K562 (cell line): ENCODE measurements at regions not wholly inside any gene's neighbourhood (a gene's known extent, or its start where the extent isn't known, plus 50 kb on each side); places are given as distances from the start of the nearest gene placed in this dataset.

Source experiments
- ATAC-seq: fragments of 200-7000 bp; cut with Tn5 transposase; 3 replicates; pipeline ENCODE4 v1.9.1; 2020; ENCODE audit warnings: moderate library complexity
- BruUV-seq: library from RNA; stranded (reverse); fragments of 400-500 nt; replicated peaks from 2 replicates; lab custom pipeline; 2021; lab: Mats Ljungman, UMichigan
- CTCF ChIA-PET: fragments of 300-600 bp; formaldehyde crosslinking; extraction: SDS; loops from one replicate; lab custom pipeline; 2021; ENCODE audit warnings: low intra/inter-chr PET ratio; lab: Yijun Ruan, JAX
- POLR2A ChIA-PET: fragments of 300-600, 350-650 bp; sonication (Branson Sonifier 250); formaldehyde crosslinking; extraction: SDS; loops from one replicate; lab custom pipeline; 2021; ENCODE audit warnings: antibody characterized with exemption, inconsistent platforms; lab: Yijun Ruan, JAX
- DNase-seq, 4 experiments: peaks; one replicate each; pipeline versions ENCODE4 v3.0.0 to v3.0.0-alpha.2; 2011 to 2018; ENCODE audit warnings: low spot score in 3 of 4, mixed read lengths in 3 of 4; ENCODE audit errors: extremely low read depth in 1 of 4
- FAIRE-seq: peaks from 2 replicates; lab custom pipeline; 2011; peaks lifted over from hg19 to GRCh38; lab: Jason Lieb, UNC
- H2AFZ ChIP-seq: 2 replicates; pipeline ENCODE4 v1.6.0; 2011; ENCODE audit warnings: low read depth, low read length, control low read depth, inconsistent platforms
- H3K27ac ChIP-seq: fragments of 200-600 bp; 3 replicates; pipeline ENCODE4 v1.8.0; 2011; ENCODE audit warnings: low read depth, mild to moderate bottlenecking, control low read depth, inconsistent platforms, low read length, moderate library complexity, mixed read lengths; ENCODE audit errors: extremely low read depth
- H3K27me3 ChIP-seq, 2 experiments: fragments of 300-600 bp in 1 of 2; 2 replicates in 1 of 2; 3 replicates in 1 of 2; pipeline versions ENCODE4 v1.6.0 to v1.8.0; 2011; ENCODE audit warnings: inconsistent platforms in 2 of 2, low read length in 2 of 2, mild to moderate bottlenecking in 1 of 2, mixed read lengths in 1 of 2, moderate library complexity in 1 of 2; ENCODE audit not compliant: control insufficient read depth in 2 of 2, insufficient read depth in 2 of 2
- H3K36me3 ChIP-seq: fragments of 300-600 bp; 3 replicates; pipeline ENCODE4 v1.8.0; 2011; ENCODE audit warnings: mild to moderate bottlenecking, low read length, inconsistent platforms; ENCODE audit not compliant: control insufficient read depth, insufficient read depth
- H3K4me1 ChIP-seq, 2 experiments: fragments of 200-600 bp in 1 of 2; replicated peaks in 1 of 2; 2 replicates in 1 of 2; 3 replicates in 1 of 2; pipeline versions ENCODE4 v1.5.1 to v1.8.0; 2011; ENCODE audit warnings: inconsistent platforms in 2 of 2, low read length in 2 of 2, mild to moderate bottlenecking in 1 of 2, mixed read lengths in 1 of 2, moderate library complexity in 1 of 2; ENCODE audit not compliant: control insufficient read depth in 2 of 2, insufficient read depth in 2 of 2
- H3K4me2 ChIP-seq: 2 replicates; pipeline ENCODE4 v1.6.1; 2011; ENCODE audit warnings: low read length, control low read depth, inconsistent platforms, mixed read lengths; ENCODE audit not compliant: insufficient read depth
- H3K4me3 ChIP-seq: fragments of 200-600 bp; sonication (generic), shearing (Covaris generic); 2 replicates; pipeline ENCODE4 v1.5.1; 2016; ENCODE audit warnings: control low read depth, inconsistent platforms
- H3K79me2 ChIP-seq: fragments of 200-600 bp; 3 replicates; pipeline ENCODE4 v1.8.0; 2011; ENCODE audit warnings: low read length, inconsistent platforms; ENCODE audit not compliant: control insufficient read depth, insufficient read depth
- H3K9ac ChIP-seq, 2 experiments: 2 replicates each; pipeline versions ENCODE4 v1.6.0 to v1.6.1; 2011; ENCODE audit warnings: low read depth in 2 of 2, low read length in 2 of 2, control low read depth in 1 of 2, inconsistent platforms in 1 of 2, mild to moderate bottlenecking in 1 of 2, mixed read lengths in 1 of 2; ENCODE audit not compliant: insufficient read depth in 1 of 2
- H3K9me1 ChIP-seq: one replicate; pipeline ENCODE4 v1.6.0; 2011; ENCODE audit warnings: inconsistent platforms, mild to moderate bottlenecking, low read length, moderate library complexity; ENCODE audit not compliant: control insufficient read depth, insufficient read depth
- H3K9me3 ChIP-seq: replicated peaks from 2 replicates; pipeline ENCODE4 v1.5.1; 2011; ENCODE audit warnings: low read depth, low read length, inconsistent platforms; ENCODE audit not compliant: control insufficient read depth, insufficient read depth
- H4K20me1 ChIP-seq: replicated peaks from 2 replicates; pipeline ENCODE4 v1.6.1; 2011; ENCODE audit warnings: low read length, inconsistent platforms, mixed read lengths; ENCODE audit not compliant: control insufficient read depth, insufficient read depth
- ZC3H4 ChIP-seq: sonication (generic); formaldehyde crosslinking; IDR thresholded peaks from 2 replicates; pipeline ENCODE4 v1.9.0; 2021; ENCODE audit warnings: missing genetic modification reagents, borderline replicate concordance
- ZNF121 ChIP-seq: sonication (generic); formaldehyde crosslinking; conservative IDR thresholded peaks from 2 replicates; pipeline ENCODE4 v1.8.0; 2022; ENCODE audit warnings: missing genetic modification reagents
- WGBS: fragments of 100-300 bp; shearing (Covaris generic); methylation state at CpG from one replicate; pipeline ENCODE4 v1.1.6; 2016; ENCODE audit warnings: low coverage, mixed read lengths; ENCODE audit not compliant: insufficient coverage; ENCODE audit errors: missing lambda C conversion rate; 5-methylcytosine and 5-hydroxymethylcytosine counted together
- in situ Hi-C: fragments of 300-500 bp; cut with MboI; formaldehyde crosslinking; loops from 4 replicates; pipeline ENCODE4 v1.15.0; 2018; ENCODE audit warnings: inconsistent platforms, mixed read lengths
- intact Hi-C: fragments of 100-400 bp; cut with micrococcal nuclease; formaldehyde crosslinking; loops from 2 replicates; pipeline ENCODE4 v1.14.2; 2022
- TF ChIP-seq, protein P1 (sequence below), 2 experiments: IDR thresholded peaks in 1 of 2; conservative IDR thresholded peaks in 1 of 2; 2 replicates each; pipeline ENCODE4 v1.6.1; 2016; ENCODE audit warnings: low read depth in 2 of 2, mild to moderate bottlenecking in 1 of 2, missing compliant biosample characterization in 1 of 2, missing genetic modification characterization in 1 of 2, moderate library complexity in 1 of 2
- TF ChIP-seq, protein P2 (sequence below): fragments of 250-450 bp; sonication (Bioruptor Pico); IDR thresholded peaks from 2 replicates; pipeline ENCODE4 v1.8.0; 2021; ENCODE audit warnings: borderline replicate concordance, mild to moderate bottlenecking, moderate library complexity; ENCODE audit not compliant: poor library complexity, severe bottlenecking

DNA sequence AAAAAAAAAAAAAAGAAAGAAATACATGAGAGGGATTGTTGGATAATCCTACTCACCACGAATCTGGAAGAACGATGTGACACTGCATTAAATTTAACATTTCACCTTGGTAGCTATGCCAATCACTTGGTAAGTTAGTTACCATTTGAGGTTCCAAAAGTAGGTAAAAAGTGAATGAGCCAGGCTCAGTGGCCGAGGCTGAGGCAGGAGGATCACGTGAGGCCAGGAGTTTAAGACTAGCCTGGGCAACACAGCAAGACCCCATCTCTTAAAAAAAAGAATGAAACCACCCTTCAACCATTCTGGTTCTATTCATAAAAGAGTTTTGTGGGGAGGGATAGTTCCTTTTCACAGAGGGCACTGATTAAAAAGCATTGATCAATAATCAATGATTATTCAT, 133.6 kb downstream of the ADSS2 start:
- no peak overlapping the region for H3K4me2 ChIP-seq
- TF ChIP-seq ZC3H4 (CRISPR knock-in tag) (no peak), ZNF121 (peak; percentile 93)
- TF ChIP-seq, protein P1, sequence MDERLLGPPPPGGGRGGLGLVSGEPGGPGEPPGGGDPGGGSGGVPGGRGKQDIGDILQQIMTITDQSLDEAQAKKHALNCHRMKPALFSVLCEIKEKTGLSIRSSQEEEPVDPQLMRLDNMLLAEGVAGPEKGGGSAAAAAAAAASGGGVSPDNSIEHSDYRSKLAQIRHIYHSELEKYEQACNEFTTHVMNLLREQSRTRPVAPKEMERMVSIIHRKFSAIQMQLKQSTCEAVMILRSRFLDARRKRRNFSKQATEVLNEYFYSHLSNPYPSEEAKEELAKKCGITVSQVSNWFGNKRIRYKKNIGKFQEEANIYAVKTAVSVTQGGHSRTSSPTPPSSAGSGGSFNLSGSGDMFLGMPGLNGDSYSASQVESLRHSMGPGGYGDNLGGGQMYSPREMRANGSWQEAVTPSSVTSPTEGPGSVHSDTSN (CRISPR knock-in tag; IDR thresholded peaks at IDR 0.05; ENCODE audit: low read depth), result no peak
- TF ChIP-seq, protein P1 (tag; conservative IDR thresholded peaks at IDR 0.05; ENCODE audit: low read depth), result no peak
- TF ChIP-seq, protein P2, sequence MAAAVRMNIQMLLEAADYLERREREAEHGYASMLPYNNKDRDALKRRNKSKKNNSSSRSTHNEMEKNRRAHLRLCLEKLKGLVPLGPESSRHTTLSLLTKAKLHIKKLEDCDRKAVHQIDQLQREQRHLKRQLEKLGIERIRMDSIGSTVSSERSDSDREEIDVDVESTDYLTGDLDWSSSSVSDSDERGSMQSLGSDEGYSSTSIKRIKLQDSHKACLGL (CRISPR knock-in tag), result no peak
- no peak overlapping the region for H3K9ac ChIP-seq
- no peaks in the 10 kb centered on the region for H3K27me3 ChIP-seq
- H3K4me1 ChIP-seq, result peaks cover 6 to 25% of the 10 kb centered on the region in 2 experiments
- H3K9me1 ChIP-seq, result no peaks in the 10 kb centered on the region
- BruUV-seq, result no TSS peak
- no peak for DNase-seq
- H2AFZ ChIP-seq, result no peak overlapping the region
- no peaks in the 10 kb centered on the region for H3K36me3 ChIP-seq
- H3K79me2 ChIP-seq, result no peaks in the 10 kb centered on the region
- intact Hi-C loops, result loop anchor here (5.0 kb wide), 1 partner anchor 74 kb away; no protein-coding TSS in a partner anchor
- ATAC-seq, result no peak
- FAIRE-seq, result no peak
- ChIA-PET CTCF (no interaction called here), POLR2A (no interaction called here)
- WGBS, result 64% methylated on average over 4 of the region's 4 CpGs
- no peak overlapping the region for H3K27ac ChIP-seq
- H3K9me3 ChIP-seq, result no peaks in the 10 kb centered on the region
- in situ Hi-C loops, result no loop called here
- H4K20me1 ChIP-seq, result no peaks in the 10 kb centered on the region
- H3K4me3 ChIP-seq, result no peak overlapping the region
